ENCODE measurements at regions not wholly inside any gene's neighbourhood (a gene's known extent, or its start where the extent isn't known, plus 50 kb on each side); places are given as distances from the start of the nearest gene placed in this dataset.

DNA sequence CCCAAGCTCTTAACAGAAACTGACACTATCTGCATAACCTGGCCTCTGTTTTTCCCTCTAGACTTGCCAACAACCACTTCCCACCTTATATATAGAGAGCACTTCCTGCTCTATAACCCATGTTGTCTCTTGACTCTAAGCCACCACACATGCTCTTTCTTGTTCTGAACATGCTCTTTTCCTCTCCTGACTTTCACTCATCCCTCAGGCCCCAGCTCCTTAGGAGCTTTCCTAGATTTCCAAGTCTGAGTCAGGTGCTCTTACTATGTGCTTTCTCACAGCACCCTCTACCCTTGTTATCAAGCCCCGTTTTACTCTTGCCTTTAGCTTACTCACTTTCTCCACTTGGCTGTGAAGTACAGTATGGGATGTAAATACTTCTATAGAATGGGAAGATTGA, 143.9 kb upstream of the EYA4 start:
- TF ChIP-seq, protein P1, sequence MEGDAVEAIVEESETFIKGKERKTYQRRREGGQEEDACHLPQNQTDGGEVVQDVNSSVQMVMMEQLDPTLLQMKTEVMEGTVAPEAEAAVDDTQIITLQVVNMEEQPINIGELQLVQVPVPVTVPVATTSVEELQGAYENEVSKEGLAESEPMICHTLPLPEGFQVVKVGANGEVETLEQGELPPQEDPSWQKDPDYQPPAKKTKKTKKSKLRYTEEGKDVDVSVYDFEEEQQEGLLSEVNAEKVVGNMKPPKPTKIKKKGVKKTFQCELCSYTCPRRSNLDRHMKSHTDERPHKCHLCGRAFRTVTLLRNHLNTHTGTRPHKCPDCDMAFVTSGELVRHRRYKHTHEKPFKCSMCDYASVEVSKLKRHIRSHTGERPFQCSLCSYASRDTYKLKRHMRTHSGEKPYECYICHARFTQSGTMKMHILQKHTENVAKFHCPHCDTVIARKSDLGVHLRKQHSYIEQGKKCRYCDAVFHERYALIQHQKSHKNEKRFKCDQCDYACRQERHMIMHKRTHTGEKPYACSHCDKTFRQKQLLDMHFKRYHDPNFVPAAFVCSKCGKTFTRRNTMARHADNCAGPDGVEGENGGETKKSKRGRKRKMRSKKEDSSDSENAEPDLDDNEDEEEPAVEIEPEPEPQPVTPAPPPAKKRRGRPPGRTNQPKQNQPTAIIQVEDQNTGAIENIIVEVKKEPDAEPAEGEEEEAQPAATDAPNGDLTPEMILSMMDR (IDR thresholded peaks at IDR 0.05; ENCODE audit: low read length), result no peak
- TF ChIP-seq EZH2 (IDR thresholded peaks at IDR 0.05; ENCODE audit: borderline replicate concordance, low read length), result no peak

Data from OCI-LY1 (cell line).